ENCODE measurements at regions not wholly inside any gene's neighbourhood (a gene's known extent, or its start where the extent isn't known, plus 50 kb on each side); places are given as distances from the start of the nearest gene placed in this dataset.
"Not testable (repeated sequence)": the region's sequence is repeated elsewhere in the genome, so short reads cannot be mapped to it uniquely, and the experiment has no call there.

DNA sequence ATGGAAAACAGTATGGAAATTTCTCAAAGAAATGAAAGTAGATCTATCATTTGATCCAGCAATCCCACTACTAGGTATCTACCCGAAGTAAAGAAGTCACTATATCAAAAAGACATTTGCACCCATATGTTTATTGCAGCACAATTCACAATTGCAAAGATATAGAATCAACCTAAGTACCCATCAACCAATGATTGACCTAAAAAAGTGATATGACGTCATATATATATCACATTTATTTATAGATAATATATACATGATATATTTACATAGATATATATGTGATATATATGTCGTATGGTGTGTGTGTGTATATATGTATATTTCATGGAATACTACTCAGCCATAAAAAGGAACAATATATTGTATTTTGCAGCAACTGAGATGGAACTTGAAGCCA lies 188.3 kb upstream of the ARHGAP42 start:
- TF ChIP-seq, protein P1, sequence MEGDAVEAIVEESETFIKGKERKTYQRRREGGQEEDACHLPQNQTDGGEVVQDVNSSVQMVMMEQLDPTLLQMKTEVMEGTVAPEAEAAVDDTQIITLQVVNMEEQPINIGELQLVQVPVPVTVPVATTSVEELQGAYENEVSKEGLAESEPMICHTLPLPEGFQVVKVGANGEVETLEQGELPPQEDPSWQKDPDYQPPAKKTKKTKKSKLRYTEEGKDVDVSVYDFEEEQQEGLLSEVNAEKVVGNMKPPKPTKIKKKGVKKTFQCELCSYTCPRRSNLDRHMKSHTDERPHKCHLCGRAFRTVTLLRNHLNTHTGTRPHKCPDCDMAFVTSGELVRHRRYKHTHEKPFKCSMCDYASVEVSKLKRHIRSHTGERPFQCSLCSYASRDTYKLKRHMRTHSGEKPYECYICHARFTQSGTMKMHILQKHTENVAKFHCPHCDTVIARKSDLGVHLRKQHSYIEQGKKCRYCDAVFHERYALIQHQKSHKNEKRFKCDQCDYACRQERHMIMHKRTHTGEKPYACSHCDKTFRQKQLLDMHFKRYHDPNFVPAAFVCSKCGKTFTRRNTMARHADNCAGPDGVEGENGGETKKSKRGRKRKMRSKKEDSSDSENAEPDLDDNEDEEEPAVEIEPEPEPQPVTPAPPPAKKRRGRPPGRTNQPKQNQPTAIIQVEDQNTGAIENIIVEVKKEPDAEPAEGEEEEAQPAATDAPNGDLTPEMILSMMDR (conservative IDR thresholded peaks at IDR 0.05) = no peak
- H3K27ac ChIP-seq = no peak overlapping the region

- TF ChIP-seq, protein P1 (conservative IDR thresholded peaks at IDR 0.05) = no peak
- H3K27ac ChIP-seq = no peak overlapping the region
Observed at GRCh38 chr11:100501450-100501849, 185.6 kb upstream of the ARHGAP42 start.

DNA sequence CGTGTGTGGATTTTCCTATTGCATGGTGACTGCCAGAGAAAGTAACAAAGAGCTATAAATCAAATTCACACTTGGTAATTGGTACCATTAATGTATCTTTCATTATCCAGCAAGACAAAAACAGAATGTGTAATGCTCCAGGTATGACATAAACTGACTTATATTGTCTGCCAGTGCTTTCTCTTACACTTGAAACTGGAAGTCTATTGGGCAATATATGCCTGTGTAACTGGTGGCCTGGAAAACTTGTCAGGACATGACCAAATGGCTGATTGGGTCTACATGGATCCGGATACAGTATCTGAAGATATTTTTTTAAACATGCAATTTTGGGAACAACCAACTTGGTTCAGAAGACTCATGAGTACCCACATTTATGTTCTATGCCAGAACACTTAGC lies 174.6 kb upstream of the ARHGAP42 start:
- TF ChIP-seq, protein P1 (conservative IDR thresholded peaks at IDR 0.05) = no peak
- no peak overlapping the region for H3K27ac ChIP-seq

DNA sequence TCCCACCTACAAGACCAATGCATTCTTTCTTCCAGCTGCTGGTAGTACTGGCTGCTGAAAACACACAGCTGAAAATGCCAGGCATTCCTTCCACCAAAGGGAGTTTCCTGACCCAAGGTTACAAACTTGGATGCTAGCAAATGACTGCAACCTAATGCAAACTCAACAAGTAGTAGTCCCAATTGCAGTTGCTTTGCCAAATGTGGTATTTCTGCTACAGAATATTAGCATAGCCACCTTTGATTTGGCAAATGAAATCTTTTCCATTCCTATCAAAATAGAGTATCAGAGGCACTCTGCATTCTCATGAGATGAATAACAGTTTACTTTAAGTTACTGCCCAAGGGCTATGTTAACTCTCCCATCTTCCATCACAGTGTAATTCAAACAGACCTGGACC lies 172.0 kb upstream of the ARHGAP42 start:
- TF ChIP-seq, protein P1 (conservative IDR thresholded peaks at IDR 0.05) = no peak
- no peak overlapping the region for H3K27ac ChIP-seq

DNA sequence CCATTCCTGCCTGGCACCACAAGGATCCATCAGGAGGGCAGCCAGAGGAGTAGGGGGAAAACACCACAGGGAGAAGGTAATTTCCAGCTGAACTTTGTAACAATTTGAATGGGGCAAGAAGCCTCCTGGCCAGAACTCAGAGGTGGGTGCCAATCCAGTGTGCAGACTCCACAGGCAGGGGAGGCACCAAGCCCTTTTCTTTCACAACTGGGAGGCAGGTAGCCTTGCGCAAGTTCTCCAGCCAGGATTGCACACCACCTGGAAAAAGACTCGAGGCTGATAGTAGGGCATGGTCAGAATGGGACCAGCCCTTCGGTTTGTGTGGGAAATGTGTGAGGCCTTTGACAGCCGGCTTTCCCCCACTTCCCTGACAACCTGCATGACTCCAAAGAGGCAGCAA lies 161.9 kb upstream of the ARHGAP42 start:
- TF ChIP-seq, protein P1 (conservative IDR thresholded peaks at IDR 0.05) = no peak
- no peak overlapping the region for H3K27ac ChIP-seq

GRCh38 chr11:100525635-100526034 lies 161.5 kb upstream of the ARHGAP42 start:
- no peak overlapping the region for H3K27ac ChIP-seq
- TF ChIP-seq, protein P1 (conservative IDR thresholded peaks at IDR 0.05) = peak; percentile 46

DNA sequence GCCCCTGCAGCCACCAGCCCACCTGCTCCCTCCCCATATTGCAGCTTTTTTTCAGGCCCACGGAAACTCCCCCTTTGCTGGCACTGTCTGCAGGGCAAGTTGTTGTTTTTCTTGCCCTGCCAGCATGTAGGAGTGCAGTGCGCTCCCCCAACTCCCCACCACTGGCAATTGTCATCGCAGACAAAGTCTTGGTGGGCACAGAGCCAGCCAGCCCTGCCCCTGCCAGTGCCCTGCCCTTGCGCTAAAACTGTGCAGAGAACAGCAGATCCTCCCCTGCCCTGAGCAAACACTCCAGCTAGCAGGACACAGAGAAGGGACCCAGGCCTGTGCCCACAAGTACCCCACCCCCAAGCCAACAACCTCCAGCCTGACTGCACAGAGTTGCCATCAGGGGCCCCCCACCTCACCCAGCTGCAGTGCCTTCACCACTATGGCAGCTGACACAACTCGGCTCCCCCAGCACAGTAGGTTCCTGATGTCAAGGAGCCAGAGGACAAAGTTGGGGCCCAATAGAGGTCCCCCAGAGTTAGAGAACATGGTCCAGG lies 158.1 kb upstream of the ARHGAP42 start:
- H3K27ac ChIP-seq = no peak overlapping the region
- TF ChIP-seq, protein P1 (conservative IDR thresholded peaks at IDR 0.05) = no peak

DNA sequence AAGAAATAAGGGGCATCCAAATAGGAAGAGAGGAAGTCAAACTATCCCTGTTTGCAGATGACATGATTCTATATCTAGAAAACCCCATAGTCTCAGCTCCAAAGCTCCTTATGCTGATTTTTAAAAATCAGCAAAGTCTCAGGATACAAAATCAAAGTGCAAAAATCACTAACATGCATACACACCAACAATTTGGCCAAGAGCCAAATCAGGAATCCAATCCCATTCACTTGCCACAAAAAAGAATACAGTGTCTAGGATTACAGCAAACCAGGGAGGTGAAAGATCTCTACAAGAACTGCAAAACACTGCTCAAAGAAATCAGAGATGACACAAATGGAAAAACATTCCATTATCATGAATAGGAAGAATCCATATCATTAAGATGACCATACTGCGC lies 155.8 kb upstream of the ARHGAP42 start:
- H3K27ac ChIP-seq = not testable (repeated sequence)

Measured in VCaP (cell line).